ENCODE measurements at regions not wholly inside any gene's neighbourhood (a gene's known extent, or its start where the extent isn't known, plus 50 kb on each side); places are given as distances from the start of the nearest gene placed in this dataset.

DNA sequence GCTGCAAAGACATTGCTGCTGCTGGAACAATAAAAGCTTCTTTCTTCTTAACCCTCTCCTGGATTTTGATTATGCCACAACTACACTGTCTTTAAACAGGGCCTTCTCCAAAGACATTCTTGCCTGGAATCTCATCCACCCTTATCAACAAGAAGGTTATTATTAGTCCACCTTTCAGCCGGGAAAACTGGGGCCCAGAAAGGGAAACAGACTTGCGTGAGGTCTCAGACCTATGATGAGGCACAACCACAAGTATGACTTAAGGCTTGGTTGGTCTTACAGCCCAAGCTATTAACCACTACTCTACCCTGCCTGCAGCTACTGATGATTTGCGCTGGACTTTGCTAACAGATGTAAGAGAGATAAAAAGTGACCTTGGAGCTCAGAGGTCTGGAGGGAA lies 62.8 kb upstream of the CTNNBL1 start:
- DNase-seq (ENCODE audit: insufficient read length, low spot score) = no peak
- TF ChIP-seq, protein P1, sequence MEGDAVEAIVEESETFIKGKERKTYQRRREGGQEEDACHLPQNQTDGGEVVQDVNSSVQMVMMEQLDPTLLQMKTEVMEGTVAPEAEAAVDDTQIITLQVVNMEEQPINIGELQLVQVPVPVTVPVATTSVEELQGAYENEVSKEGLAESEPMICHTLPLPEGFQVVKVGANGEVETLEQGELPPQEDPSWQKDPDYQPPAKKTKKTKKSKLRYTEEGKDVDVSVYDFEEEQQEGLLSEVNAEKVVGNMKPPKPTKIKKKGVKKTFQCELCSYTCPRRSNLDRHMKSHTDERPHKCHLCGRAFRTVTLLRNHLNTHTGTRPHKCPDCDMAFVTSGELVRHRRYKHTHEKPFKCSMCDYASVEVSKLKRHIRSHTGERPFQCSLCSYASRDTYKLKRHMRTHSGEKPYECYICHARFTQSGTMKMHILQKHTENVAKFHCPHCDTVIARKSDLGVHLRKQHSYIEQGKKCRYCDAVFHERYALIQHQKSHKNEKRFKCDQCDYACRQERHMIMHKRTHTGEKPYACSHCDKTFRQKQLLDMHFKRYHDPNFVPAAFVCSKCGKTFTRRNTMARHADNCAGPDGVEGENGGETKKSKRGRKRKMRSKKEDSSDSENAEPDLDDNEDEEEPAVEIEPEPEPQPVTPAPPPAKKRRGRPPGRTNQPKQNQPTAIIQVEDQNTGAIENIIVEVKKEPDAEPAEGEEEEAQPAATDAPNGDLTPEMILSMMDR (IDR thresholded peaks at IDR 0.05; ENCODE audit: insufficient read depth, missing control alignments) = no peak
- no peak for FAIRE-seq

DNA sequence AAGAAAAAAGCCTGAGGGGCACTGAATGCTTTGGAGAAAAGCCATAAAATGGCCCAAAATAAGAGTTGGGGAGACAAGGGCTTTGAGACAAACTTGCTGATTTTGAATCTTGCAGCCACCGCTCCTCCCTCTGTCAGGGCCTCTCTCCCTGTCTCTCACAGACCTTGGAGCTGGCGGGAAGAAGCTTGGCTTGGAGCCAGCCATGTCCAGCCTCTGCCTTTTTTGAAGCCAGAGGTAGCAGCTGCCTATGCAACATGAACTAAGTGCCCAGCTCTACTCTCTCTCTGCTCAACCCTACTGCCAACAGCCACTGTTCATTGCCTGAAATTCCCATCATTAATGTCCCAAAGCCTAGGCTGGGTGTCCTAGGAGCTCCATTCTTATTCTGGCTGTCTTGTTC lies 63.7 kb upstream of the CTNNBL1 start:
- no peak for FAIRE-seq
- TF ChIP-seq, protein P1 (IDR thresholded peaks at IDR 0.05; ENCODE audit: insufficient read depth, missing control alignments) = no peak
- DNase-seq (ENCODE audit: insufficient read length, low spot score) = no peak

DNA sequence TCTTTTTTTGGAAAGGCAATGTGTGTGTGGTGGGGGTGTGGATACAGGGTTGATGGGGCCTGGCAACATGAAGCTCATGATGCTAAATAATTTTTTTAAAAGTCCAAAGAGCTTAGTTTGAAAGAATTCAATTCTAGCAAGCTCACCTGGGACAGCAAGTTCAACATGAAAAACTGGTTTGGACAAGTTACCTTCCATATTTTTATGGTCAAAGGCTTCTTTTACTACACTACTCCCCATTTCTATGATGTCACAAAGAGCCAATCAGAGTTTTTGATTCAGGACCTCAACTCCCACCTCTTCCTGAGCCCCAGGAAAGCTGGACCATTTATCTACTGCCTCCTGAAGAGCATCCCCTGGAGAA lies 66.1 kb upstream of the CTNNBL1 start:
- TF ChIP-seq, protein P1 (IDR thresholded peaks at IDR 0.05; ENCODE audit: insufficient read depth, missing control alignments) = no peak
- FAIRE-seq (no peak), DNase-seq (ENCODE audit: insufficient read length, low spot score) (no peak)

DNA sequence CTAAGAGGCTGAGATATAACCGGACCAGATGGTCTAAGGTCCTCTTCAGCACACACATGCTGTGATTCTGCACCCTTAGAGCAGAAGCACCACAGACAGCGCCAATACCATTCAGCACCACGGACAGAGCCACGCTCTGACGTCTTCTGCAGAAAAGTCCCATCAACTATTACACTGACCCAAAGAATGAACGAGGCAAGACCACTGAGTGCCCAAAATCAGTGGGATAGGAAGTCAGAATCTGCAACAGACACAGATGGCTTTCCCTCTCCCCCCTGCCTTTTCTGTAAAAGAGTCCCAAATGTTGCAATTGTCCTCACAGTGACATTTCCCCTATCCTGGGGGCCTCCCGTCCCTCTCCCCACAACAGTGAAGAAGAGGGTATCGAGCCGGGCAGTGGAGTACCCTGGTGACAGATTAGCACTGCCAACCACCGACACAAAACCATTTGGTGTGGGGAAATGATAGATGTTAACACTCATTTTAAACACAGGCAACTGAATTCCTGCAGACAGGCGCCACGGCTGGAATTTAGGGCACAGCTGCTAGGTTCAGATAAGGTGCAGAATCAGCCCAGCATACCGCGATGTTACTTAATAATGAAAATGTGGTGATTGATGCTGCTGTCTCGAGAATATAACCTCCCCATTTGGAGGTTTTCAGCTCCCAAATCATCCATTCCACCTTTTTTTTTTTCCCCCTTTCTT lies 66.6 kb upstream of the CTNNBL1 start:
- no peak for DNase-seq (ENCODE audit: insufficient read length, low spot score)
- TF ChIP-seq, protein P1 (IDR thresholded peaks at IDR 0.05; ENCODE audit: insufficient read depth, missing control alignments) = no peak
- FAIRE-seq = no peak

DNA sequence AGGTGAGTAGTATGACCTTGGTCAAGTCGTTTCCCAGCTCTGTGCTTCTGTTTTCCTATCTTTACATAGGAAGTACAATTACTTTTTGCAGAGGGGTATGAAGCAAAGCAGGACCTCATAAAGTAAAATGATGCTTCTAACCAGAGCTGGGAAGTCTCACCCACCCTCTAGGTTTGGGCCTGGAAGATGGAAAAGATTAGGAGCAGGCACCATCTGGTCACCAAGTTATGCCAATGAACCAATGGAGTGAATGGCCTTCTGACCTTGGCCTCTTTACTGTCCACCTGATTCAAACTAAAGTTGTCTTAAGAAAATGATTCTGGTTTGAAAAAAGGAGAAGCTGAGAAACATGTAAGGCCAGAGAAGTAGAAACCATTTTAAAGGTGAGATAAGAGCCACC lies 68.9 kb upstream of the CTNNBL1 start:
- TF ChIP-seq, protein P1 (IDR thresholded peaks at IDR 0.05; ENCODE audit: insufficient read depth, missing control alignments) = no peak
- DNase-seq (ENCODE audit: insufficient read length, low spot score) (no peak), FAIRE-seq (no peak)

DNA sequence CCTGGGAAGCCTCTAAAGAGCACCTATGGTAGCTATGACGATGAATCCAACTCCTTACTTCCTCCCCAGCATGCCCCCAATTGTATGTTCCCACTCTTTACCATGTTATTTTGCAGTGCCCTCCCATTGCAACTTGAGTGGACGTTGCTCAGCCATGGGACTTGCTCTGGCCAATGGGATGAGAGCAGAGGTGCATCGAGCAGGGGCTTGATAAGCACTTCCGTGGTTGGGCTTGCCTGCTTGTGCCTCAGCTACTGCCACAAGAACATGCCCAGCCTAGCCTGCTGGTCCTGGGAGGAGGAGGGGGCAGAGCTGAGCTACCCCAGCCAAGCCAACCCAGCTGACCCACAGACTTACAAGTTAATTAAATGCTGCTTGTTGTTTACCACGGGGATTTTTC lies 71.1 kb upstream of the CTNNBL1 start:
- no peak for FAIRE-seq
- no peak for DNase-seq (ENCODE audit: insufficient read length, low spot score)
- TF ChIP-seq, protein P1 (IDR thresholded peaks at IDR 0.05; ENCODE audit: insufficient read depth, missing control alignments) = no peak

DNA sequence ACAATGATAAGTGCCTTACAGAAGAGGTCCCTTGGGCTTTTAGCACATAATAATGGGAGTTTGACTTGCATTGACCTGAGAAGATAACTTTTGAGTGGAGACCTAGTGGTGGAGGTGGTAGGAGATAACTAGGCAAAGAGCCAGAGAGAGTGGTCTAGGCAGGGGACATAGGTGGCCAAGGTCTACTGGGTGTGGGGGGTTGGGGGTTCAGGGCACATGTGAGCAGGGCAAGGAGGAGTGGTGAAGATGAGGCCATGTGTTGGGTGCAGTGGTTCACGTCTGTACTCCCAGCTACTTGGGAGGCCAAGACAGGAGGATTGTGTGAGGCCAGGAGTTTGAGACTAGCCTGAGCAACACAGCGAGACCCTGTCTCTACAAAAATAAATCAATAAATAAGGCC lies 74.3 kb upstream of the CTNNBL1 start:
- TF ChIP-seq, protein P1 (IDR thresholded peaks at IDR 0.05; ENCODE audit: insufficient read depth, missing control alignments) = no peak
- FAIRE-seq (no peak), DNase-seq (ENCODE audit: insufficient read length, low spot score) (no peak)

Measured in D721Med (cell line).